T-cell (primary cell): ENCODE measurements at regions not wholly inside any gene's neighbourhood (a gene's known extent, or its start where the extent isn't known, plus 50 kb on each side); places are given as distances from the start of the nearest gene placed in this dataset.

Experiments
- ATAC-seq, 4 experiments: fragments of 200-7000 bp in 3 of 4; fragments of 150-1000 bp in 1 of 4; cut with Tn5 transposase; replicated peaks in 1 of 4; 1 replicate in 3 of 4; 2 replicates in 1 of 4; pipeline ENCODE4 v1.10.0; 2021; ENCODE audit warnings: moderate library complexity in 3 of 4, mild to moderate bottlenecking in 2 of 4, moderate number of reproducible peaks in 1 of 4
- CTCF ChIA-PET, 2 donors: fragments of 300-600 bp; sonication (Branson Sonifier 250); formaldehyde crosslinking; loops; one replicate each; lab custom pipeline; 2022; ENCODE audit warnings: antibody characterized with exemption in 2 of 2; lab: Charles Lee
- POLR2A ChIA-PET, 2 donors: fragments of 300-600 bp; sonication (Branson Sonifier 250); formaldehyde crosslinking; loops; one replicate each; lab custom pipeline; 2022; ENCODE audit warnings: antibody characterized with exemption in 2 of 2; lab: Charles Lee
- DNase-seq, 35 experiments: peaks; one replicate each; pipeline versions ENCODE4 v3.0.0 to v3.0.0-alpha.2; 2013 to 2023
- H3K27ac ChIP-seq: one replicate; pipeline ENCODE4 v1.5.1; 2013; ENCODE audit warnings: low read length
- H3K27me3 ChIP-seq, 2 experiments: replicated peaks in 1 of 2; 1 replicate in 1 of 2; 2 replicates in 1 of 2; pipeline versions ENCODE4 v1.6.1 to v1.7.0; 2013; ENCODE audit warnings: low read length in 1 of 2, mixed read lengths in 1 of 2; ENCODE audit not compliant: control insufficient read depth in 2 of 2, insufficient read depth in 2 of 2; ENCODE audit errors: extremely low read depth in 1 of 2
- H3K36me3 ChIP-seq, 2 donors: 1 replicate in 1 of 2; 2 replicates in 1 of 2; pipeline versions ENCODE4 v1.6.1 to v1.7.0; 2013; ENCODE audit warnings: low read length in 1 of 2; ENCODE audit not compliant: control insufficient read depth in 2 of 2, insufficient read depth in 1 of 2; ENCODE audit errors: extremely low read depth in 1 of 2
- H3K4me1 ChIP-seq, 2 experiments: 1 replicate in 1 of 2; 2 replicates in 1 of 2; pipeline versions ENCODE4 v1.6.1 to v1.7.0; 2013; ENCODE audit warnings: low read length in 2 of 2, mixed read lengths in 1 of 2; ENCODE audit not compliant: insufficient read depth in 2 of 2, control insufficient read depth in 1 of 2; ENCODE audit errors: extremely low read depth in 1 of 2
- H3K4me3 ChIP-seq, 2 donors: 1 replicate in 1 of 2; 2 replicates in 1 of 2; pipeline versions ENCODE4 v1.5.1 to v1.7.0; 2013; ENCODE audit warnings: mild to moderate bottlenecking in 2 of 2, low read length in 1 of 2, moderate library complexity in 1 of 2; ENCODE audit not compliant: control insufficient read depth in 1 of 2; ENCODE audit errors: extremely low read depth in 1 of 2
- H3K9me3 ChIP-seq: 2 replicates; pipeline ENCODE4 v1.7.0; 2013
- H3K27ac Mint-ChIP-seq, 2 donors: one replicate each; pipeline ENCODE4 v1.8.0; 2020 to 2021; ENCODE audit warnings: mild to moderate bottlenecking in 2 of 2, mixed read lengths in 2 of 2
- H3K27me3 Mint-ChIP-seq, 2 donors: one replicate each; pipeline ENCODE4 v1.8.0; 2021 to 2022; ENCODE audit warnings: mixed read lengths in 2 of 2
- H3K36me3 Mint-ChIP-seq: one replicate; pipeline ENCODE4 v1.8.0; 2021; ENCODE audit warnings: mixed read lengths
- H3K4me1 Mint-ChIP-seq, 3 donors: one replicate each; pipeline ENCODE4 v1.8.0; 2020 to 2022; ENCODE audit warnings: mixed read lengths in 3 of 3, mild to moderate bottlenecking in 1 of 3
- H3K4me3 Mint-ChIP-seq, 3 donors: one replicate each; pipeline ENCODE4 v1.8.0; 2020 to 2022; ENCODE audit warnings: mild to moderate bottlenecking in 3 of 3, mixed read lengths in 3 of 3, moderate library complexity in 3 of 3
- H3K9me3 Mint-ChIP-seq, 3 donors: one replicate each; pipeline ENCODE4 v1.8.0; 2020 to 2022; ENCODE audit warnings: mixed read lengths in 3 of 3
- WGBS: methylation state at CpG from one replicate; pipeline ENCODE4 v1.1.5; 2013; ENCODE audit warnings: missing lambda C conversion rate; ENCODE audit not compliant: insufficient coverage; 5-methylcytosine and 5-hydroxymethylcytosine counted together

DNA sequence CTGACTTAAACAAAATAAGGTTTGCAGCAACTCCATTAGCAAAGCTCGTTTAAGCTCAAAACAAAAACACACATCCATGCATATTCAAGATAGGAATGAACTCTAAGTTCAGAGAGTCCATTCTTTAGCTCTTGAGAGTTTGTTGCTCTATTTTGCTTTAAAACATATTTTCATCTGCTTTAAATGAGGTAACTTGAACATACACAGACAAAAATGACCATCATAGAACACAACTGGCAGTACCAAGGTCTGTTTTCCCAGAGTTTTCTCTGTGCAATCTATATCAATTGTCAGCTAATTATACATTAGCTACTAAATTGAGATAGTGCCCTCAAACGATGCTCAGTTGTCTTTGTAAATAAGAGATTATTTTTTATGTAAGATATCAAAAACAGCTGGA, 423.2 kb upstream of the ANO3 start:
- Mint-ChIP-seq H3K27ac (no peak overlapping the region), H3K4me1 (no peaks in the 10 kb centered on the region), H3K4me3 (no peak overlapping the region), H3K9me3 (peaks cover 14 to 21% (median 16%) of the 10 kb centered on the region in 3 donors), H3K36me3 (no peaks in the 10 kb centered on the region), H3K27me3 (no peaks in the 10 kb centered on the region)
- Histone ChIP-seq H3K27me3 (no peaks in the 10 kb centered on the region), H3K4me1 (no peaks in the 10 kb centered on the region), H3K36me3 (no peaks in the 10 kb centered on the region), H3K27ac (no peak overlapping the region), H3K9me3 (no peaks in the 10 kb centered on the region), H3K4me3 (no peak overlapping the region)
- no CpG with 5 or more reads among the region's 2 CpGs for WGBS
- ATAC-seq (no peak), DNase-seq (no peak)
- POLR2A ChIA-PET: no interaction called here
- CTCF ChIA-PET: no interaction called here

DNA sequence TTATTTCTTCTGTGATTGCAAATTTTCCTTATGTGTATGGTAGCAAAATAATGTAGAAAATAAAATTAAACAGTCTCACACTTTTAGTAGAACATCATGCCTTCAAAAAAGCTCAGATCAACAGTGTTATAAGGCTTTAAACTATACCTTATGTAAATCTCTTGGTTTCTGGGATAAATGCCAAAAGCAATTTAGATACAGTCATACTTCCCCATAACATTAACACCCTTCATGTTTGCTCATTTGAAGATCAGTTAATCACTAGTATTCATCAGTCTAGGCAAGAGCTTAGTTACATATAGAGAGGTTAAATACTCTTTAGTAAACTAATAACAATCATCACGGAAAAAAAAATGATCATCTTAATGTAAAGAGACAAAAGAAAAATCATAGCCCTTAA, 421.8 kb upstream of the ANO3 start:
- Histone ChIP-seq H3K36me3 (no peaks in the 10 kb centered on the region), H3K27me3 (no peaks in the 10 kb centered on the region), H3K4me1 (no peaks in the 10 kb centered on the region), H3K27ac (no peak overlapping the region), H3K4me3 (no peak overlapping the region), H3K9me3 (peaks cover 3% of the 10 kb centered on the region)
- Mint-ChIP-seq H3K9me3 (peaks cover 14 to 19% (median 18%) of the 10 kb centered on the region in 3 donors), H3K4me3 (no peak overlapping the region), H3K27me3 (no peaks in the 10 kb centered on the region), H3K4me1 (no peaks in the 10 kb centered on the region), H3K27ac (no peak overlapping the region), H3K36me3 (no peaks in the 10 kb centered on the region)
- POLR2A ChIA-PET: no interaction called here
- WGBS: no CpG with 5 or more reads among the region's 1 CpG
- ATAC-seq (no peak), DNase-seq (no peak)
- CTCF ChIA-PET: interaction anchor here in 1 of 2 donors (0.7 kb wide), 1 partner anchor 922 kb away, joined by 3 read pairs; no protein-coding TSS in a partner anchor

DNA sequence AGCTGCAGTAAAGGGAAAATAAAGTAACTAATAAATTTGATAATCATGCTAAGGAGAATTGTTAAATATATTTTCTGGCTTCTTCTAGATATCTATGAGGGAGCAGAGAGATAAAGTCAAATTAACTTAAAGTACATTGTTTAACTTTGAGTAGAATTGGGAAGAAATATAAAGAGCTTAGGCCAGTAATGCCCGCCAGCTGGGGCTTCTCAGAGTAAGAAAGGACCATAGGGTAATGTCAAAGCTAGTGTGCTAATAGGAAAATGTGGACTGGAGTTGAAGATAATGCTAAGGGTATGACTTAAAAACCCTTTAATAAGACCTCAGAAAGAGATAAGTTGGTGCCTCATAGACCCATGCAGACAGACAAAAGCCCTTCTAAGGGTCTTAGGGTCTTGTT, 411.6 kb upstream of the ANO3 start:
- H3K4me3 Mint-ChIP-seq: no peak overlapping the region
- WGBS: 33% methylated on average over 1 of the region's 1 CpG
- ChIA-PET CTCF (no interaction called here), POLR2A (no interaction called here)
- no peak for ATAC-seq
- H3K27ac Mint-ChIP-seq: no peak overlapping the region
- no peaks in the 10 kb centered on the region for H3K27me3 Mint-ChIP-seq
- no peaks in the 10 kb centered on the region for H3K9me3 ChIP-seq
- H3K4me1 Mint-ChIP-seq: no peaks in the 10 kb centered on the region
- H3K27ac ChIP-seq: no peak overlapping the region
- no peaks in the 10 kb centered on the region for H3K4me1 ChIP-seq
- H3K4me3 ChIP-seq: no peak overlapping the region
- no peak for DNase-seq
- no peaks in the 10 kb centered on the region for H3K36me3 ChIP-seq
- peaks cover 22 to 36% (median 23%) of the 10 kb centered on the region in 3 donors for H3K9me3 Mint-ChIP-seq
- no peaks in the 10 kb centered on the region for H3K36me3 Mint-ChIP-seq
- no peaks in the 10 kb centered on the region for H3K27me3 ChIP-seq

DNA sequence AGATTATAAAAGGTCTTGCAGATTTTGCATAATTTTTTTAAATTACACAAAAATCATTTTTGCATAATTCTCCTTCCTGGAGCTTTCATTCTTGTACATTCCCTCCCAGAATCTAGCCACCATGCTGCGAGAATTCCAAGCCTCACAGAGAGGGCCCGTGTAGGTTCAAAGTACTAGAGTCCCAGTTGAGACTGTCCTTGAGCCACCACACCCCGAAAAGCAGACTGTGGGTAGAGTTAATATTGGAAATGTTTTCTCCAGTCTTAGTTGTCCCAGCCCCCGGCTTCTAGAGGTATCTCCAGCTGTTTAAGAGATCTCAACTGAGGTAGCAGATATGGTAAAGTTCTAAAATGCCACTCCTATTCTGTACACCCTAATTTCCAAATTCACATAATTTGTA, 407.3 kb upstream of the ANO3 start:
- no CpG with 5 or more reads among the region's 4 CpGs for WGBS

DNA sequence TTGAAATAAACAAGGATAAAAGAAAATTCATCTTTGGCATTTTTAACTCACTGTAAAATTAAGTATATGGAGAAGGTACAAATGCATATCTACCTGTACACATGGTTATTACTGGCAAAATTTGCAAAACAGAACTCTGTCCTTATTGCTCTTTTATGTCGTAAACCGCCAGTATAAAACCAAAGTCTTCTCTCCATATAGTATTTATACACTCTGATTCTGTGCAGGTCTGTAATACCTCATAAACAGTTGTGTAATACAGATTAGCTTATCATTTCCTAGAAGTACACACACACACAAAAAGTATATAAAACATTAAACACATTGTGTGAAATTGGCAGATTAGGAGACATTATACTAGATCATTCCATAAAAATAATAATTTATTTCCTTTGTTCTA, 406.6 kb upstream of the ANO3 start:
- Histone ChIP-seq H3K4me1 (no peaks in the 10 kb centered on the region), H3K27ac (no peak overlapping the region), H3K36me3 (no peaks in the 10 kb centered on the region), H3K4me3 (no peak overlapping the region), H3K27me3 (no peaks in the 10 kb centered on the region), H3K9me3 (no peaks in the 10 kb centered on the region)
- H3K4me3 Mint-ChIP-seq: no peak overlapping the region
- ATAC-seq (no peak), DNase-seq (no peak)
- no peaks in the 10 kb centered on the region for H3K27me3 Mint-ChIP-seq
- no CpG with 5 or more reads among the region's 2 CpGs for WGBS
- peaks cover 8 to 36% (median 27%) of the 10 kb centered on the region in 3 donors for H3K9me3 Mint-ChIP-seq
- no peak overlapping the region for H3K27ac Mint-ChIP-seq
- H3K36me3 Mint-ChIP-seq: no peaks in the 10 kb centered on the region
- H3K4me1 Mint-ChIP-seq: no peaks in the 10 kb centered on the region
- CTCF ChIA-PET: no interaction called here
- POLR2A ChIA-PET: no interaction called here

More for the DNA sequence above, 407.3 kb upstream of the ANO3 start:
- no peak for DNase-seq
- Histone ChIP-seq H3K4me3 (no peak overlapping the region), H3K27ac (no peak overlapping the region), H3K9me3 (no peaks in the 10 kb centered on the region), H3K27me3 (no peaks in the 10 kb centered on the region), H3K4me1 (no peaks in the 10 kb centered on the region), H3K36me3 (no peaks in the 10 kb centered on the region)
- H3K4me1 Mint-ChIP-seq: no peaks in the 10 kb centered on the region
- no peaks in the 10 kb centered on the region for H3K27me3 Mint-ChIP-seq
- ATAC-seq: no peak
- H3K4me3 Mint-ChIP-seq: no peak overlapping the region
- CTCF ChIA-PET: no interaction called here
- H3K36me3 Mint-ChIP-seq: no peaks in the 10 kb centered on the region
- POLR2A ChIA-PET: no interaction called here
- H3K9me3 Mint-ChIP-seq: peaks cover 11 to 39% (median 23%) of the 10 kb centered on the region in 3 donors
- no peak overlapping the region for H3K27ac Mint-ChIP-seq

DNA sequence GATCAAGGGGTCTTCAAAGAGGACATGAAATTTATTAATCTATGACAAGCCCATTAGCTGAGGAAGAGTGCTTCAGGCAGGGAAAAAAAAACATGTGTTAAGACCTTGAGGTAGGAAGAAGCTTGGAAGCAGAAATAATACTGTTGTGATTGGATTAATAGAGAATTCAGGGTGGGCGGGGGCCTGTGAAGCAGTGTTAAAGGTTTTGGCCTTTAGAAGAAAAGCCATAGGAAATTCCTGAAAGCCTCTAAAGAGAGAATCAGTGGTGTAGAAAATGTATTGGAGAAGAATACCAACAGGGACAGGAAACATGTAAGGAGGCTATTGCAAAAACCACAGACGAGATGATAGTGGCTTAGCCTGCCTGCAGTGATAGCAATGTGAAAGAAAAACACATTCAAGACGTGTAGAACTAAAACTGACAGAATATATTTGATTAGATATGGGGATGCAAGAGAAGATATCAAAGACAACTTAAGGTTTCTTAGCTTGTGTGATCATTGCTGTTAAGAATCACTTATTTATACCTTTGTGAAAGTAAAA, 404.4 kb upstream of the ANO3 start:
- no peaks in the 10 kb centered on the region for H3K9me3 ChIP-seq
- no peak overlapping the region for H3K4me3 Mint-ChIP-seq
- H3K36me3 ChIP-seq: no peaks in the 10 kb centered on the region
- H3K27me3 ChIP-seq: no peaks in the 10 kb centered on the region
- no peaks in the 10 kb centered on the region for H3K4me1 Mint-ChIP-seq
- H3K36me3 Mint-ChIP-seq: no peaks in the 10 kb centered on the region
- no peak overlapping the region for H3K4me3 ChIP-seq
- ChIA-PET CTCF (no interaction called here), POLR2A (no interaction called here)
- H3K4me1 ChIP-seq: no peaks in the 10 kb centered on the region
- 42% methylated on average over 2 of the region's 3 CpGs for WGBS
- no peaks in the 10 kb centered on the region for H3K27me3 Mint-ChIP-seq
- H3K27ac ChIP-seq: no peak overlapping the region
- H3K9me3 Mint-ChIP-seq: peaks cover 11 to 37% (median 30%) of the 10 kb centered on the region in 3 donors
- H3K27ac Mint-ChIP-seq: no peak overlapping the region
- ATAC-seq (no peak), DNase-seq (no peak)

DNA sequence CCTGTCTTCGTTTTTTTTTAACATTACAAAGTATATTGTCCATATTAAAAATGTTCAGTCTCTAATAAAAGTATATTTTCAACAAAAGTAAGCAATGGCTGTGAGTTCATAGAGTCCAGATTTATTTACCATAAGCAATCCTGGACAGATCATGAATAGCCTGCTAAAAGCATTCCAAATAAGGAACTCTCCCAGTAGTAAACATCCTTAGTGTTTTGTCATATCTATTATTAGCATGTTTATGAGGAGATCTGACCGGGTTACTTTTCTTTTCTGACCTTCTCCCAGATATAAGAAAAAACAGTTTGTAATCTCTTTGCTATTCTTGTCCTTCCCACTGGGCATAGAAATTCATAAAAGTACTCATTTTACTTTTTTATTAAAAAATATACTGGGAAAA, 403.9 kb upstream of the ANO3 start:
- no peaks in the 10 kb centered on the region for H3K9me3 ChIP-seq
- H3K4me1 Mint-ChIP-seq: no peaks in the 10 kb centered on the region
- ATAC-seq: no peak
- ChIA-PET CTCF (no interaction called here), POLR2A (no interaction called here)
- no CpG with 5 or more reads among the region's 2 CpGs for WGBS
- no peaks in the 10 kb centered on the region for H3K27me3 Mint-ChIP-seq
- no peak overlapping the region for H3K4me3 Mint-ChIP-seq
- H3K4me1 ChIP-seq: no peaks in the 10 kb centered on the region
- H3K9me3 Mint-ChIP-seq: peaks cover 8 to 34% (median 30%) of the 10 kb centered on the region in 3 donors
- DNase-seq: no peak
- H3K27ac ChIP-seq: no peak overlapping the region
- no peaks in the 10 kb centered on the region for H3K27me3 ChIP-seq
- no peaks in the 10 kb centered on the region for H3K36me3 ChIP-seq
- no peak overlapping the region for H3K4me3 ChIP-seq
- no peak overlapping the region for H3K27ac Mint-ChIP-seq
- H3K36me3 Mint-ChIP-seq: no peaks in the 10 kb centered on the region
